Neural cell (in vitro differentiated cells): ENCODE measurements at regions not wholly inside any gene's neighbourhood (a gene's known extent, or its start where the extent isn't known, plus 50 kb on each side); places are given as distances from the start of the nearest gene placed in this dataset.

Source experiments
- H2AFZ ChIP-seq: fragments of 200-600, 300-800 bp; sonication (generic), shearing (Covaris generic); 2 replicates; pipeline ENCODE4 v1.6.0; 2014; ENCODE audit warnings: low read depth, mild to moderate bottlenecking, antibody characterized with exemption, low read length, moderate library complexity
- H3F3A ChIP-seq: fragments of 200-600 bp; shearing (Covaris generic); 2 replicates; pipeline ENCODE4 v1.6.1; 2016; ENCODE audit warnings: mild to moderate bottlenecking, moderate library complexity, mixed read lengths, antibody characterized with exemption, low read length; ENCODE audit not compliant: insufficient read depth, poor library complexity, severe bottlenecking
- H3K27ac ChIP-seq: fragments of 200-600, 300-800 bp; sonication (generic), shearing (Covaris generic); 2 replicates; pipeline ENCODE4 v1.5.1; 2014; ENCODE audit warnings: mild to moderate bottlenecking, low read length, moderate library complexity
- H3K27me3 ChIP-seq: fragments of 300-800, 200-600 bp; sonication (generic), shearing (Covaris generic); 2 replicates; pipeline ENCODE4 v1.6.0; 2014; ENCODE audit warnings: mild to moderate bottlenecking, low read depth, low read length, moderate library complexity; ENCODE audit not compliant: insufficient read depth
- H3K36me3 ChIP-seq: fragments of 300-800, 200-600 bp; sonication (generic), shearing (Covaris generic); 2 replicates; pipeline ENCODE4 v1.5.1; 2014; ENCODE audit warnings: mild to moderate bottlenecking, antibody characterized with exemption, low read length, moderate library complexity; ENCODE audit not compliant: insufficient read depth
- H3K4me2 ChIP-seq: fragments of 300-800, 200-600 bp; sonication (generic), shearing (Covaris generic); 2 replicates; pipeline ENCODE4 v1.6.0; 2014; ENCODE audit warnings: mild to moderate bottlenecking, low read length
- H3K4me3 ChIP-seq: fragments of 300-800, 200-600 bp; sonication (generic), shearing (Covaris generic); 2 replicates; pipeline ENCODE4 v1.5.1; 2014; ENCODE audit warnings: mild to moderate bottlenecking, low read length, moderate library complexity
- H3K79me2 ChIP-seq: fragments of 200-600 bp; shearing (Covaris generic); replicated peaks from 2 replicates; pipeline ENCODE4 v1.6.0; 2014; ENCODE audit warnings: mild to moderate bottlenecking, low read length, moderate library complexity; ENCODE audit not compliant: insufficient read depth
- H3K9ac ChIP-seq: fragments of 300-800, 200-600 bp; sonication (generic), shearing (Covaris generic); 2 replicates; pipeline ENCODE4 v1.6.1; 2016; ENCODE audit warnings: mild to moderate bottlenecking, low read length, mixed read lengths
- H3K9me2 ChIP-seq: fragments of 200-600 bp; shearing (Covaris generic); 2 replicates; pipeline ENCODE4 v1.6.1; 2016; ENCODE audit warnings: mild to moderate bottlenecking, low read length, mixed read lengths; ENCODE audit not compliant: insufficient read depth
- H3K9me3 ChIP-seq: fragments of 200-600, 300-800 bp; sonication (generic), shearing (Covaris generic); 2 replicates; pipeline ENCODE4 v1.6.1; 2016; ENCODE audit warnings: mild to moderate bottlenecking, mixed run types, low read length, moderate library complexity, mixed read lengths
- H4K20me1 ChIP-seq: fragments of 200-600 bp; shearing (Covaris generic); 2 replicates; pipeline ENCODE4 v1.6.1; 2016; ENCODE audit warnings: mild to moderate bottlenecking, mixed run types; ENCODE audit not compliant: insufficient read depth
- EP300 ChIP-seq: fragments of 450-650 bp; conservative IDR thresholded peaks from 2 replicates; pipeline ENCODE4 v1.6.1; 2014; ENCODE audit warnings: antibody characterized with exemption, mild to moderate bottlenecking, moderate library complexity; ENCODE audit not compliant: poor library complexity, severe bottlenecking
- EZH2 ChIP-seq: fragments of 200-600, 300-800 bp; shearing (Covaris generic), sonication (generic); IDR thresholded peaks from 2 replicates; pipeline ENCODE4 v1.6.1; 2014; ENCODE audit warnings: antibody characterized with exemption, low read length, borderline replicate concordance, mild to moderate bottlenecking; ENCODE audit not compliant: insufficient read depth, poor library complexity, severe bottlenecking
- MXI1 ChIP-seq: fragments of 450-650 bp; conservative IDR thresholded peaks from 2 replicates; pipeline ENCODE4 v1.6.1; 2014; ENCODE audit warnings: antibody characterized with exemption, mild to moderate bottlenecking; ENCODE audit not compliant: poor library complexity, severe bottlenecking
- POLR2AphosphoS5 ChIP-seq: IDR thresholded peaks from 2 replicates; pipeline ENCODE4 v1.6.1; 2012
- RAD21 ChIP-seq: fragments of 450-650 bp; conservative IDR thresholded peaks from 2 replicates; pipeline ENCODE4 v1.6.1; 2014; ENCODE audit warnings: antibody characterized with exemption, mild to moderate bottlenecking, moderate library complexity
- SMC3 ChIP-seq: fragments of 450-650 bp; conservative IDR thresholded peaks from 2 replicates; pipeline ENCODE4 v1.6.1; 2014; ENCODE audit warnings: antibody characterized with exemption, mild to moderate bottlenecking, moderate library complexity; ENCODE audit not compliant: poor library complexity
- TAF1 ChIP-seq: IDR thresholded peaks from 2 replicates; pipeline ENCODE4 v1.6.1; 2012; ENCODE audit warnings: low read depth
- TF ChIP-seq, protein P1 (sequence below): IDR thresholded peaks from 2 replicates; pipeline ENCODE4 v1.6.1; 2012; ENCODE audit warnings: borderline replicate concordance
- TF ChIP-seq, protein P2 (sequence below): fragments of 450-650 bp; IDR thresholded peaks from 2 replicates; pipeline ENCODE4 v1.5.1; 2014; ENCODE audit warnings: antibody characterized with exemption, mild to moderate bottlenecking, moderate library complexity; ENCODE audit not compliant: poor library complexity, severe bottlenecking

DNA sequence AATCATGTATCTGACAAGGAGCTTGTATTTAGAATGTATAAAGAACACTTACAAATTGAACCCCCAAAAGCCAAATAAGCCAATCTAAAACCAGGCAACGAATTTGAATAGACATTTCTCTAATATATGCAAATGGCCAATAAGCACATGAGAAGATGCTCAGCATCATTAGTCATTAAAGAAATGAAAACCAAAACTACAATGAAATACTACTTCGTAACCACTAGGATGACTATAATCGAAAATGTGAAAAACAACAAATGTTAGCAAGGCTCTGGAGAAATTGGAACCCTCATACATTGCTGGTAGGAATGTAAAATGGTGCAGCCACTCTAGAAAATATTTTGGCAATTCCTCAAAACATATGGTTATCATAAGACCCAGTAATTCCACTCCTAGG, 105.8 kb upstream of the TOP1 start:
- Histone ChIP-seq H3K9me2 (no peaks in the 10 kb centered on the region), H3K36me3 (no peaks in the 10 kb centered on the region), H3K9me3 (no peaks in the 10 kb centered on the region), H3K4me2 (no peak overlapping the region), H4K20me1 (no peaks in the 10 kb centered on the region), H2AFZ (no peak overlapping the region), H3K27ac (no peak overlapping the region), H3K9ac (no peak overlapping the region), H3K79me2 (no peaks in the 10 kb centered on the region), H3F3A (no peaks in the 10 kb centered on the region), H3K27me3 (no peaks in the 10 kb centered on the region), H3K4me3 (no peak overlapping the region)
- no peak for TF ChIP-seq EZH2
- TF ChIP-seq, protein P1, sequence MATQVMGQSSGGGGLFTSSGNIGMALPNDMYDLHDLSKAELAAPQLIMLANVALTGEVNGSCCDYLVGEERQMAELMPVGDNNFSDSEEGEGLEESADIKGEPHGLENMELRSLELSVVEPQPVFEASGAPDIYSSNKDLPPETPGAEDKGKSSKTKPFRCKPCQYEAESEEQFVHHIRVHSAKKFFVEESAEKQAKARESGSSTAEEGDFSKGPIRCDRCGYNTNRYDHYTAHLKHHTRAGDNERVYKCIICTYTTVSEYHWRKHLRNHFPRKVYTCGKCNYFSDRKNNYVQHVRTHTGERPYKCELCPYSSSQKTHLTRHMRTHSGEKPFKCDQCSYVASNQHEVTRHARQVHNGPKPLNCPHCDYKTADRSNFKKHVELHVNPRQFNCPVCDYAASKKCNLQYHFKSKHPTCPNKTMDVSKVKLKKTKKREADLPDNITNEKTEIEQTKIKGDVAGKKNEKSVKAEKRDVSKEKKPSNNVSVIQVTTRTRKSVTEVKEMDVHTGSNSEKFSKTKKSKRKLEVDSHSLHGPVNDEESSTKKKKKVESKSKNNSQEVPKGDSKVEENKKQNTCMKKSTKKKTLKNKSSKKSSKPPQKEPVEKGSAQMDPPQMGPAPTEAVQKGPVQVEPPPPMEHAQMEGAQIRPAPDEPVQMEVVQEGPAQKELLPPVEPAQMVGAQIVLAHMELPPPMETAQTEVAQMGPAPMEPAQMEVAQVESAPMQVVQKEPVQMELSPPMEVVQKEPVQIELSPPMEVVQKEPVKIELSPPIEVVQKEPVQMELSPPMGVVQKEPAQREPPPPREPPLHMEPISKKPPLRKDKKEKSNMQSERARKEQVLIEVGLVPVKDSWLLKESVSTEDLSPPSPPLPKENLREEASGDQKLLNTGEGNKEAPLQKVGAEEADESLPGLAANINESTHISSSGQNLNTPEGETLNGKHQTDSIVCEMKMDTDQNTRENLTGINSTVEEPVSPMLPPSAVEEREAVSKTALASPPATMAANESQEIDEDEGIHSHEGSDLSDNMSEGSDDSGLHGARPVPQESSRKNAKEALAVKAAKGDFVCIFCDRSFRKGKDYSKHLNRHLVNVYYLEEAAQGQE: no peak
- no peak for TF ChIP-seq TAF1
- TF ChIP-seq, protein P2, sequence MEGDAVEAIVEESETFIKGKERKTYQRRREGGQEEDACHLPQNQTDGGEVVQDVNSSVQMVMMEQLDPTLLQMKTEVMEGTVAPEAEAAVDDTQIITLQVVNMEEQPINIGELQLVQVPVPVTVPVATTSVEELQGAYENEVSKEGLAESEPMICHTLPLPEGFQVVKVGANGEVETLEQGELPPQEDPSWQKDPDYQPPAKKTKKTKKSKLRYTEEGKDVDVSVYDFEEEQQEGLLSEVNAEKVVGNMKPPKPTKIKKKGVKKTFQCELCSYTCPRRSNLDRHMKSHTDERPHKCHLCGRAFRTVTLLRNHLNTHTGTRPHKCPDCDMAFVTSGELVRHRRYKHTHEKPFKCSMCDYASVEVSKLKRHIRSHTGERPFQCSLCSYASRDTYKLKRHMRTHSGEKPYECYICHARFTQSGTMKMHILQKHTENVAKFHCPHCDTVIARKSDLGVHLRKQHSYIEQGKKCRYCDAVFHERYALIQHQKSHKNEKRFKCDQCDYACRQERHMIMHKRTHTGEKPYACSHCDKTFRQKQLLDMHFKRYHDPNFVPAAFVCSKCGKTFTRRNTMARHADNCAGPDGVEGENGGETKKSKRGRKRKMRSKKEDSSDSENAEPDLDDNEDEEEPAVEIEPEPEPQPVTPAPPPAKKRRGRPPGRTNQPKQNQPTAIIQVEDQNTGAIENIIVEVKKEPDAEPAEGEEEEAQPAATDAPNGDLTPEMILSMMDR: no peak

DNA sequence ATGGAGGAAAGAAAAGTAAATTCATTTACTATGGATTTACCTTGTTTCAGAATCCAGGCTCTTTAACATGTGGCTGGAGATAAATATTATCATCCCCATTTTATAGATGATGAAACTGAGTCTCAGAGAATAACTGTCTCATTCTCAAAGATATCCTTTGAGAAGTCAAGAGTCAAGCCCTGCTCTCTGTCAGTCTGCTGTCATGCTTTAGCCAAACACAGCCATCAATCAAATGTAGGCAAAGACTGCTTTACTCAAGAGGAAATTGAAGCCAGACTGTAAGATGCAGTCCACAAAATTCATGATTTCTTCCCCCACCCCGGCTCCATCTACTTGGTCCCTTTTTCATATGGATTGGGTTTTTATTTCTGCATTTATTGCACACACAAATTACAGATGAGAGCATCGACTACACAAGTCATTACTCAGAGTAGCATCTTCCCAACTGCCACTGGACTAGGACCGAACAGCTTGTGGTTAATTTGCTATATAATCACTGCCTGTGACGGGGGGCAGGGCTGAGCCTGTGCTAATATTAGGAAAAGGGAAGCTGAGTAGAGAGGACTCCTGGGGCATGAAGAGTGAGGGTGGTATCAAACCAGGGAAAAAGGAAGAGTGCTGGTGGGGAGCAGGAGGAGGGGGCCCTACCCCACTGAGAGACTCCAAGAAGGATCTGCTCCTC, 102.7 kb upstream of the TOP1 start:
- no peak overlapping the region for H3K4me2 ChIP-seq
- H2AFZ ChIP-seq: no peak overlapping the region
- no peaks in the 10 kb centered on the region for H3K79me2 ChIP-seq
- no peaks in the 10 kb centered on the region for H3F3A ChIP-seq
- H3K9me3 ChIP-seq: no peaks in the 10 kb centered on the region
- H3K27me3 ChIP-seq: no peaks in the 10 kb centered on the region
- H4K20me1 ChIP-seq: no peaks in the 10 kb centered on the region
- H3K9me2 ChIP-seq: no peaks in the 10 kb centered on the region
- no peaks in the 10 kb centered on the region for H3K36me3 ChIP-seq
- H3K4me3 ChIP-seq: no peak overlapping the region
- TF ChIP-seq EP300 (no peak), RAD21 (no peak), SMC3 (no peak), MXI1 (no peak), TAF1 (no peak), POLR2AphosphoS5 (no peak), EZH2 (no peak)
- TF ChIP-seq, protein P1: no peak
- TF ChIP-seq, protein P2: no peak
- no peak overlapping the region for H3K27ac ChIP-seq
- no peak overlapping the region for H3K9ac ChIP-seq
